ENCODE measurements at regions not wholly inside any gene's neighbourhood (a gene's known extent, or its start where the extent isn't known, plus 50 kb on each side); places are given as distances from the start of the nearest gene placed in this dataset.

- TF ChIP-seq CTCF (IDR thresholded peaks at IDR 0.05; ENCODE audit: extremely low read depth in 1 of 2, insufficient read depth in 1 of 2, low read depth in 1 of 2, low read length in 2 of 2), result no peak
- TF ChIP-seq MAX (IDR thresholded peaks at IDR 0.05; ENCODE audit: insufficient read depth, insufficient read length), result no peak
- TF ChIP-seq POLR2A (IDR thresholded peaks at IDR 0.05; ENCODE audit: low read depth, low read length), result no peak
- no peak for TF ChIP-seq MYC (IDR thresholded peaks at IDR 0.05; ENCODE audit: low read depth, low read length)
- no peak for TF ChIP-seq EZH2 (IDR thresholded peaks at IDR 0.05; ENCODE audit: borderline replicate concordance, low read depth, low read length, severe bottlenecking)
- TF ChIP-seq FOS (IDR thresholded peaks at IDR 0.05; ENCODE audit: borderline replicate concordance, insufficient read depth, low read length), result no peak
Observed at GRCh38 chr9:11417782-11418181, 805.0 kb upstream of the PTPRD start.
